Endothelial cell of umbilical vein (primary cell): ENCODE measurements at regions not wholly inside any gene's neighbourhood (a gene's known extent, or its start where the extent isn't known, plus 50 kb on each side); places are given as distances from the start of the nearest gene placed in this dataset.

Source experiments
- BruUV-seq: library from RNA; stranded (reverse); fragments of 400-500 nt; replicated peaks from 2 replicates; lab custom pipeline; 2021; lab: Mats Ljungman, UMichigan
- CTCF ChIA-PET: fragments of 300-600, 350-600 bp; sonication (Branson Sonifier 250); formaldehyde crosslinking; loops from one replicate; lab custom pipeline; 2021; ENCODE audit warnings: antibody characterized with exemption, inconsistent platforms; lab: Charles Lee
- POLR2A ChIA-PET: fragments of 300-600, 350-600 bp; sonication (Branson Sonifier 250); formaldehyde crosslinking; loops from one replicate; lab custom pipeline; 2021; ENCODE audit warnings: antibody characterized with exemption, inconsistent platforms; lab: Charles Lee
- DNase-seq: peaks from one replicate; pipeline ENCODE4 v3.0.0-alpha.2; 2011; ENCODE audit warnings: low read depth, low spot score
- FAIRE-seq: peaks from 2 replicates; lab custom pipeline; 2011; peaks lifted over from hg19 to GRCh38; lab: Jason Lieb, UNC
- H2AFZ ChIP-seq: 2 replicates; pipeline ENCODE4 v1.6.0; 2012; ENCODE audit warnings: low read depth, low read length, control low read depth, inconsistent platforms
- H3K27ac ChIP-seq: 2 replicates; pipeline ENCODE4 v1.5.1; 2011; ENCODE audit warnings: low read depth, mild to moderate bottlenecking, control low read depth, low read length, moderate library complexity; ENCODE audit not compliant: insufficient read depth
- H3K27me3 ChIP-seq, 2 experiments: 2 replicates each; pipeline versions ENCODE4 v1.6.0 to v1.6.1; 2011; ENCODE audit warnings: low read length in 2 of 2, mixed read lengths in 1 of 2; ENCODE audit not compliant: control insufficient read depth in 2 of 2, insufficient read depth in 2 of 2
- H3K36me3 ChIP-seq, 2 experiments: 2 replicates in 1 of 2; 3 replicates in 1 of 2; pipeline ENCODE4 v1.5.1; 2011; ENCODE audit warnings: low read length in 2 of 2, mild to moderate bottlenecking in 1 of 2, moderate library complexity in 1 of 2; ENCODE audit not compliant: control insufficient read depth in 2 of 2, insufficient read depth in 2 of 2; ENCODE audit errors: extremely low read depth in 1 of 2
- H3K4me1 ChIP-seq: 3 replicates; pipeline ENCODE4 v1.5.1; 2011; ENCODE audit warnings: mild to moderate bottlenecking, low read length; ENCODE audit not compliant: control insufficient read depth, insufficient read depth; ENCODE audit errors: extremely low read depth
- H3K4me2 ChIP-seq: 2 replicates; pipeline ENCODE4 v1.6.1; 2011; ENCODE audit warnings: low read length, control low read depth, mixed read lengths; ENCODE audit not compliant: insufficient read depth
- H3K4me3 ChIP-seq, 3 experiments: fragments of 200-600 bp in 1 of 3; sonication (generic), shearing (Covaris generic) in 1 of 3; replicated peaks in 1 of 3; 2 replicates each; pipeline ENCODE4 v1.5.1; 2011 to 2016; ENCODE audit warnings: control low read depth in 3 of 3, low read length in 3 of 3, mild to moderate bottlenecking in 2 of 3, inconsistent platforms in 1 of 3, low read depth in 1 of 3, moderate library complexity in 1 of 3; ENCODE audit not compliant: insufficient read depth in 1 of 3
- H3K79me2 ChIP-seq: 2 replicates; pipeline ENCODE4 v1.6.0; 2012; ENCODE audit warnings: low read length, inconsistent platforms; ENCODE audit not compliant: control insufficient read depth, insufficient read depth
- H3K9ac ChIP-seq: replicated peaks from 2 replicates; pipeline ENCODE3; 2011; ENCODE audit warnings: low read length, control low read depth; ENCODE audit not compliant: insufficient read depth; ENCODE audit errors: extremely low read depth
- H3K9me1 ChIP-seq: replicated peaks from 3 replicates; pipeline ENCODE4 v1.6.0; 2011; ENCODE audit warnings: mild to moderate bottlenecking, low read length; ENCODE audit not compliant: control insufficient read depth, insufficient read depth; ENCODE audit errors: extremely low read depth
- H3K9me3 ChIP-seq: replicated peaks from 2 replicates; pipeline ENCODE4 v1.5.1; 2012; ENCODE audit warnings: low read length, inconsistent platforms; ENCODE audit not compliant: control insufficient read depth, insufficient read depth
- H4K20me1 ChIP-seq: replicated peaks from 2 replicates; pipeline ENCODE3; 2011; ENCODE audit warnings: mild to moderate bottlenecking, low read length; ENCODE audit not compliant: control insufficient read depth, insufficient read depth; ENCODE audit errors: extremely low read depth
- CTCF ChIP-seq, 2 donors: IDR thresholded peaks; 1 replicate in 1 of 2; 2 replicates in 1 of 2; pipeline ENCODE4 v1.5.1; 2011; ENCODE audit warnings: low read length in 2 of 2, mild to moderate bottlenecking in 2 of 2, moderate library complexity in 2 of 2, control low read depth in 1 of 2, inconsistent platforms in 1 of 2, low read depth in 1 of 2; ENCODE audit not compliant: insufficient read depth in 1 of 2; ENCODE audit errors: extremely low read depth in 1 of 2
- EZH2 ChIP-seq: IDR thresholded peaks from 2 replicates; pipeline ENCODE4 v1.6.1; 2012; ENCODE audit warnings: borderline replicate concordance, low read depth, mild to moderate bottlenecking, moderate library complexity, low read length, inconsistent platforms; ENCODE audit not compliant: severe bottlenecking
- FOS ChIP-seq: IDR thresholded peaks from 2 replicates; pipeline ENCODE4 v1.6.1; 2011; ENCODE audit warnings: mild to moderate bottlenecking, low read length, moderate library complexity, borderline replicate concordance; ENCODE audit not compliant: insufficient read depth
- GATA2 ChIP-seq: IDR thresholded peaks from 2 replicates; pipeline ENCODE4 v1.7.0; 2011; ENCODE audit warnings: low read depth, mild to moderate bottlenecking, moderate library complexity, mixed read lengths, low read length; ENCODE audit not compliant: insufficient read length, insufficient read depth
- JUN ChIP-seq: IDR thresholded peaks from 2 replicates; pipeline ENCODE4 v1.6.1; 2011; ENCODE audit warnings: borderline replicate concordance, low read depth; ENCODE audit not compliant: insufficient read length, insufficient read depth
- MAX ChIP-seq: IDR thresholded peaks from 2 replicates; pipeline ENCODE4 v1.6.1; 2011; ENCODE audit not compliant: insufficient read depth, insufficient read length
- MYC ChIP-seq: IDR thresholded peaks from one replicate; pipeline ENCODE4 v1.6.1; 2011; ENCODE audit warnings: mild to moderate bottlenecking, low read depth, low read length
- POLR2A ChIP-seq: IDR thresholded peaks from 2 replicates; pipeline ENCODE4 v1.6.1; 2012; ENCODE audit warnings: low read depth, mild to moderate bottlenecking, control low read depth, low read length
- POLR2AphosphoS5 ChIP-seq: IDR thresholded peaks from 2 replicates; pipeline ENCODE4 v1.6.1; 2012; ENCODE audit warnings: low read depth, mild to moderate bottlenecking, control low read depth, low read length, moderate library complexity; ENCODE audit not compliant: insufficient read depth
- dilution Hi-C: fragments of 300-500 bp; cut with MboI; formaldehyde crosslinking; loops from one replicate; pipeline ENCODE4 v1.15.0; 2019; ENCODE audit warnings: low sequenced_read_pairs; ENCODE audit not compliant: extremely low pct_ligation_motif_present
- intact Hi-C: fragments of 100-400 bp; cut with micrococcal nuclease; formaldehyde crosslinking; loops from one replicate; pipeline ENCODE4 v1.10.0; 2022

- Histone ChIP-seq H3K36me3 (no peaks in the 10 kb centered on the region), H3K4me3 (no peak overlapping the region), H3K79me2 (no peaks in the 10 kb centered on the region), H3K27ac (no peak overlapping the region), H3K9me1 (no peaks in the 10 kb centered on the region), H3K4me2 (no peak overlapping the region), H3K4me1 (no peaks in the 10 kb centered on the region), H3K9me3 (peaks cover 2% of the 10 kb centered on the region), H3K9ac (no peak overlapping the region), H3K27me3 (no peaks in the 10 kb centered on the region), H4K20me1 (no peaks in the 10 kb centered on the region), H2AFZ (no peak overlapping the region)
- intact Hi-C loops, result no loop called here
- ChIA-PET CTCF (no interaction called here), POLR2A (no interaction called here)
- FAIRE-seq (no peak), DNase-seq (no peak)
- BruUV-seq, result no TSS peak
- dilution Hi-C loops, result no loop called here
- TF ChIP-seq MYC (no peak), EZH2 (no peak), POLR2AphosphoS5 (no peak), MAX (no peak), FOS (no peak), POLR2A (no peak), JUN (no peak)
These were observed 925.3 kb upstream of the CDH10 start for GRCh38 chr5:25570067-25570583.

- intact Hi-C loops (no loop called here), dilution Hi-C loops (no loop called here)
- POLR2A ChIA-PET, result no interaction called here
- peaks cover 2% of the 10 kb centered on the region for H3K9me3 ChIP-seq
- no TSS peak for BruUV-seq
- H3K27ac ChIP-seq, result no peak overlapping the region
- FAIRE-seq (no peak), DNase-seq (no peak)
- no peaks in the 10 kb centered on the region for H3K79me2 ChIP-seq
- H4K20me1 ChIP-seq, result no peaks in the 10 kb centered on the region
- H3K27me3 ChIP-seq, result no peaks in the 10 kb centered on the region
- no peaks in the 10 kb centered on the region for H3K36me3 ChIP-seq
- H3K9ac ChIP-seq, result no peak overlapping the region
- no peaks in the 10 kb centered on the region for H3K9me1 ChIP-seq
- CTCF ChIA-PET, result no interaction called here
- H3K4me1 ChIP-seq, result no peaks in the 10 kb centered on the region
- TF ChIP-seq MAX, result no peak
- no peak for TF ChIP-seq POLR2A
- TF ChIP-seq CTCF (IDR thresholded peaks at IDR 0.05; ENCODE audit: extremely low read depth in 1 of 2, insufficient read depth in 1 of 2, low read depth in 1 of 2, low read length in 2 of 2), result no peak
- TF ChIP-seq MYC, result no peak
- no peak for TF ChIP-seq JUN
- no peak for TF ChIP-seq POLR2AphosphoS5
- no peak for TF ChIP-seq EZH2
- TF ChIP-seq GATA2, result no peak
- TF ChIP-seq FOS, result no peak
- H2AFZ ChIP-seq, result no peak overlapping the region
- H3K4me2 ChIP-seq, result no peak overlapping the region
- no peak overlapping the region for H3K4me3 ChIP-seq
These were observed 924.3 kb upstream of the CDH10 start for GRCh38 chr5:25568989-25569625.
